GM13977 (cell line): ENCODE measurements at regions not wholly inside any gene's neighbourhood (a gene's known extent, or its start where the extent isn't known, plus 50 kb on each side); places are given as distances from the start of the nearest gene placed in this dataset.

Experiments used
- DNase-seq: peaks from one replicate; pipeline ENCODE4 v3.0.0; 2012; ENCODE audit warnings: low spot score
- CTCF ChIP-seq: IDR thresholded peaks from 2 replicates; pipeline ENCODE4 v1.5.1; 2012; ENCODE audit warnings: mild to moderate bottlenecking, control low read depth; ENCODE audit not compliant: insufficient read depth; ENCODE audit errors: extremely low read depth, missing control alignments
- in situ Hi-C: fragments of 300-500 bp; cut with MboI; formaldehyde crosslinking; loops from one replicate; pipeline ENCODE4 v1.12.0; 2022; ENCODE audit warnings: low sequenced_read_pairs, low pct_unique_long_range_greater_than_20kb, mixed read lengths, inconsistent platforms; ENCODE audit not compliant: unreplicated experiment

DNA sequence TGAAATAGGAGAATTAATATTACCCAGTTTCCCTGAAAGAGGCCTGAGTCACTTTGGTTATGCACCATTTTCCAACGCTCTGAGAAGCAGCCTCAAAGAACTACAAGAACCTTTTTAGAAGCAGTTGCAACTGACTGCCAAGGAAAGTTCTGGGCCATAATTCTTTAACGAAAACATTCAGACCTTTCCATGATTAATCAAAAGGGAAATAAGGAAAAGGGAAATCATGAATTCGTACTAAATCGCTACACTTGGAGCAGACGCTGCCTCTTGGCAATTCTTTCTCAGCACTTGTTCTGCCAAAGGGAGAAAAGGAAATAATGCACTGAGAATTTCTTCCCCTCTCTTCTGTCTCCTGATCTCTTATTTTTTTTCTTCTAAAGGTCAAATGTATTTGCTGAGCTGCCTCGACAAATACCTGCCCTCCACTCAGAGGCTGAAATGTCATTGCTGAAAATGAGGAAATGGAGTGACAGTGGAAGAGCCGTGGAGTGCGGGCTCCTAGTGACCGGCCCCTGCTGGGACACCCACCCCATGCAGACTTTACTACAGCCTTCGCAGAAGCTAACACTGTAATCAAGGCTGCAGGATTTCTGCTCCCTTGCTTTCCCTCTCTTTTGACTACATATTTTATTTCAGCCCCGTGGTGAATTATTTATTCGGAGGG, 67.9 kb upstream of the GALNT2 start:
- DNase-seq = no peak
- in situ Hi-C loops = no loop called here
- no peak for TF ChIP-seq CTCF

DNA sequence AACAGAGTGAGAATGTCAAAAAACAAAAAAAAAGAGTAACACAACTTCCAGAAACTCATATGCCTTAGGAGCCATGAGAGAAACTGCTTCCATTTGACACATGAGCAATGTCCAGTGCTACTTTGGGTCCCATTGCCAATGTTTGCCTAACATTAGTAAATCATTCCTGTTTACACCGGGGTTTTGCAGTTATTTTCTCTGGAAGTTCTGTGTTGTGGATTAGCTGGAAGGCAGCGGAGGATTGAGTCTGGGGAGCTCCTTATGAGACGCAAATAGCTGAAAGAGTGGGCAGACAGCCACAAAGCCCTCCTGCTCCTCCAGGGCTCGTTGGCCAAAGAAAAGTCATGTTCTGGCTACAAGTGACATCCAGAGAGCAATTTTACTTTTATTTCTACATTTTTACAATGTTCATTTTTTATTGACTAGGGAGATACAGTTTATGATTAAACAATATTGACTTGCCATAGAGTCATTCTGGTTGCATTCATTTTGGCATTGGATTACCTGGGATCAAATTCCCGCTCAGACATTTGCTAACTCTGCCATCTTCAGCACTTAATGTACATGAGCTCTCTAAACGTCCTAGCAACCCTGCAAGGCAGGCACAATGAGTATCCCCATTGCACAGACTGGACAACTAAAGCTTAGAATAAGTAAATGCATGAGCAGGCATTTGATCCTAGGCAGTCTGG, 66.4 kb upstream of the GALNT2 start:
- in situ Hi-C loops = no loop called here
- no peak for TF ChIP-seq CTCF
- DNase-seq = no peak

DNA sequence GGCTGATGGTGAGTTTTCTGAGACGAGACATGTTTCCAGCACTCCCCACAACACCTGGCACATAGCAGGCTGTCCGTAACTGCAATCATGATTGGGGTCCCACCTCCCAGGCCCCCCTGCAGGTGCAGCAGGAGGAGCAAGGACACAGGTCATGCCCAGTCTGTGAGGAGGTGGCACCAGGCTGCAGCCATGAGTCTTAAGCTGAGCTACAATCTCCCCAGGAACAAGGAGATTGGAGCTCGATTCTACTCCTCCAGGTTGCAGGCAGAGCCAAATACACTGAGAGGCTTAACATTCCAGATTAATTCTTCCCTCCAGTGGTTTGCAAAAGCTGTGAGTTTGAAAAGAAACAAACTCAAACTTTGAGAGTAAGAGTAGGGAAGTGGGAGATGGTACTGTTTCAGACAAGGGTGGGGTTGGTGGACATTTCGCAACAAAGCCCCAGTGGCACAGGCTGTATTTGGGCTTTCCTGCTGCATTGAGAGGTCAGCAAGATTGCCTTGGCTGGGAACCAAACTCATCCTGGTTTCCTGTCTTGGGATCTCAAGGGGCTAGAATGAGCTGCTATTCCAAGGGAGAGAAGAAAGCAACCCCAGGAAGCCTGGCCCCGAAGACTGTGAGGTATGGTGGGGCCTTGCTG, 64.8 kb upstream of the GALNT2 start:
- in situ Hi-C loops = no loop called here
- TF ChIP-seq CTCF = no peak
- DNase-seq = no peak

GRCh38 chr1:230003409-230003808, 63.6 kb upstream of the GALNT2 start:
- no peak for TF ChIP-seq CTCF
- DNase-seq = no peak
- in situ Hi-C loops = no loop called here

DNA sequence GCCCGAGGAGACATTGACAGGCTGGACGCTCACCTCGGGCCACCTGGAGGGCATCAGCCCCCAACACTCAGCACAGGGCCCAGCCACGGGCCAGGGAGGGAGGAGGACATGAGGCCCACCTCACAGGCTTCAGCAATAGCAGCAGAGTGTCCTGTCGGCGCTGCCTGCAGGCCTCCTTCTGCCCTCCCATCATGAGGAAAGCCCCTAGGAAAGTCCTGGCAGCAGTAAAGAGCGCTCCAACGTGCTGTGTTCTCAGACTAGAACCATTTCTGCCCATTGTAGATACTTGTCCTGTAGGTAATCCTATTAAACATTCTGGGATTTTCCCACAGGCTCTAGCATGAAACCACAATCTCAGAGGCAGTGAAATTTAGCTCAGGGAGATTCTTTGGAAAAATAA, 62.0 kb upstream of the GALNT2 start:
- peak; percentile 29 for DNase-seq
- in situ Hi-C loops = no loop called here
- no peak for TF ChIP-seq CTCF

DNA sequence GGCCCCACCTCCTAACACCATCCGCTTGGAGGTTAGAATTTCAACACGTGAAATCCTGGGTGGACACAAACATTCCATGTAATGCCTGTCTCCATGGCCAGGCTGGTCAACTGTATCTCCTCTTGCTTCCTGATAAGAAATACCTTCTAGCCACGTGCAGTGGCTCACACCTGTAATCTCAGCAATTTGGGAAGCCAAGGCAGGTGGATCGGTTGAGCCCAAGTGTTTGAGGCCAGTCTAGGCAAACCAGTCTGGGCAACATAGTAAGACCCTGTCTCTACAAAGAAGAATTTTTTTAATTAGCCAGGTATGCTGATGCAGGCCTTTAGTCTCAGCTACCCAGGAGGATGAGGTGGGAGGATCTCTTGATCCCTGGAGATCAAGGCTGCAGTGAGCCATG, 58.3 kb upstream of the GALNT2 start:
- no peak for TF ChIP-seq CTCF
- in situ Hi-C loops = no loop called here
- DNase-seq = no peak
